WTC11 (cell line): ENCODE measurements at regions not wholly inside any gene's neighbourhood (a gene's known extent, or its start where the extent isn't known, plus 50 kb on each side); places are given as distances from the start of the nearest gene placed in this dataset.

Experiments
- ATAC-seq: fragments of 200-7000 bp; cut with Tn5 transposase; 2 replicates; pipeline ENCODE4 v1.10.0; 2021; ENCODE audit warnings: mild to moderate bottlenecking, moderate library complexity
- CTCF ChIA-PET: fragments of 300-600 bp; sonication (Branson Sonifier 250); formaldehyde crosslinking; loops from one replicate; lab custom pipeline; 2021; ENCODE audit warnings: antibody characterized with exemption; lab: Charles Lee
- POLR2A ChIA-PET: fragments of 350-600 bp; sonication (Branson Sonifier 250); formaldehyde crosslinking; loops from one replicate; lab custom pipeline; 2021; ENCODE audit warnings: antibody characterized with exemption; lab: Charles Lee
- DNase-seq: peaks from one replicate; pipeline ENCODE4 v3.0.0; 2021; ENCODE audit warnings: low spot score
- H3K27ac Mint-ChIP-seq: 2 replicates; pipeline ENCODE4 v1.8.0; 2021; ENCODE audit warnings: mixed read lengths
- H3K27me3 Mint-ChIP-seq: 2 replicates; pipeline ENCODE4 v1.8.0; 2021; ENCODE audit warnings: low read depth, mild to moderate bottlenecking, moderate library complexity, mixed read lengths
- H3K36me3 Mint-ChIP-seq: 2 replicates; pipeline ENCODE4 v1.8.0; 2021; ENCODE audit warnings: mixed read lengths
- H3K4me1 Mint-ChIP-seq: 2 replicates; pipeline ENCODE4 v1.8.0; 2022; ENCODE audit warnings: mixed read lengths
- H3K4me3 Mint-ChIP-seq: 2 replicates; pipeline ENCODE4 v1.8.0; 2021; ENCODE audit warnings: mild to moderate bottlenecking, moderate library complexity, mixed read lengths
- H3K9me3 Mint-ChIP-seq: 2 replicates; pipeline ENCODE4 v1.8.0; 2021; ENCODE audit warnings: mixed read lengths
- AR ChIP-seq: fragments of 250-450 bp; sonication (Bioruptor Pico); IDR thresholded peaks from 2 replicates; pipeline ENCODE4 v1.9.0; 2021; ENCODE audit warnings: mild to moderate bottlenecking
- ATF1 ChIP-seq: sonication (generic); formaldehyde crosslinking; IDR thresholded peaks from 2 replicates; pipeline ENCODE4 v1.8.1; 2023; ENCODE audit warnings: mild to moderate bottlenecking, moderate library complexity, missing genetic modification reagents
- CTCF ChIP-seq: fragments of 200-600 bp; IDR thresholded peaks from 2 replicates; pipeline ENCODE4 v1.8.0; 2022; ENCODE audit warnings: antibody characterized with exemption
- E2F1 ChIP-seq: sonication (generic); formaldehyde crosslinking; IDR thresholded peaks from 2 replicates; pipeline ENCODE4 v1.8.0; 2022; ENCODE audit warnings: mild to moderate bottlenecking, missing genetic modification reagents
- E2F5 ChIP-seq: sonication (generic); formaldehyde crosslinking; IDR thresholded peaks from 2 replicates; pipeline ENCODE4 v1.8.1; 2022; ENCODE audit warnings: mild to moderate bottlenecking, moderate library complexity, missing genetic modification reagents
- FOXK1 ChIP-seq: sonication (generic); formaldehyde crosslinking; IDR thresholded peaks from 2 replicates; pipeline ENCODE4 v1.8.0; 2022; ENCODE audit warnings: mild to moderate bottlenecking, moderate library complexity, missing genetic modification reagents
- HMGA2 ChIP-seq: fragments of 250-450 bp; sonication (Bioruptor Pico); IDR thresholded peaks from 2 replicates; pipeline ENCODE4 v1.4.0; 2021; ENCODE audit warnings: mild to moderate bottlenecking, moderate library complexity
- JUN ChIP-seq: sonication (generic); formaldehyde crosslinking; IDR thresholded peaks from 2 replicates; pipeline ENCODE4 v1.8.0; 2023; ENCODE audit warnings: mild to moderate bottlenecking, missing genetic modification reagents
- NFE2L1 ChIP-seq: sonication (generic); formaldehyde crosslinking; IDR thresholded peaks from 2 replicates; pipeline ENCODE4 v1.8.1; 2023; ENCODE audit warnings: missing genetic modification reagents
- NR2C2 ChIP-seq: sonication (generic); formaldehyde crosslinking; IDR thresholded peaks from 2 replicates; pipeline ENCODE4 v1.8.0; 2022; ENCODE audit warnings: mild to moderate bottlenecking, missing genetic modification reagents
- NR3C1 ChIP-seq: sonication (generic); formaldehyde crosslinking; conservative IDR thresholded peaks from 2 replicates; pipeline ENCODE4 v1.8.1; 2023; ENCODE audit warnings: low read depth, mild to moderate bottlenecking, missing genetic modification reagents
- ZNF121 ChIP-seq: sonication (generic); formaldehyde crosslinking; IDR thresholded peaks from 2 replicates; pipeline ENCODE4 v1.8.0; 2023; ENCODE audit warnings: missing genetic modification reagents
- ZNF512 ChIP-seq: sonication (generic); formaldehyde crosslinking; IDR thresholded peaks from 2 replicates; pipeline ENCODE4 v1.8.1; 2022; ENCODE audit warnings: missing genetic modification reagents, borderline replicate concordance
- ZNF671 ChIP-seq: fragments of 250-450 bp; sonication (Bioruptor Pico); IDR thresholded peaks from 2 replicates; pipeline ENCODE4 v1.8.0; 2021; ENCODE audit warnings: mild to moderate bottlenecking
- TF ChIP-seq, protein P1 (sequence below): sonication (generic); formaldehyde crosslinking; IDR thresholded peaks from 2 replicates; pipeline ENCODE4 v1.8.0; 2022; ENCODE audit warnings: mild to moderate bottlenecking, missing genetic modification reagents
- TF ChIP-seq, protein P2 (sequence below): sonication (generic); formaldehyde crosslinking; IDR thresholded peaks from 2 replicates; pipeline ENCODE4 v1.8.0; 2022; ENCODE audit warnings: missing genetic modification reagents
- TF ChIP-seq, protein P3 (sequence below): fragments of 250-450 bp; sonication (Bioruptor Pico); IDR thresholded peaks from 2 replicates; pipeline ENCODE4 v1.9.0; 2021; ENCODE audit warnings: moderate library complexity, mild to moderate bottlenecking, inconsistent platforms, borderline replicate concordance
- TF ChIP-seq, protein P4 (sequence below): sonication (generic); formaldehyde crosslinking; IDR thresholded peaks from 2 replicates; pipeline ENCODE4 v1.8.0; 2023; ENCODE audit warnings: mild to moderate bottlenecking, missing genetic modification reagents

DNA sequence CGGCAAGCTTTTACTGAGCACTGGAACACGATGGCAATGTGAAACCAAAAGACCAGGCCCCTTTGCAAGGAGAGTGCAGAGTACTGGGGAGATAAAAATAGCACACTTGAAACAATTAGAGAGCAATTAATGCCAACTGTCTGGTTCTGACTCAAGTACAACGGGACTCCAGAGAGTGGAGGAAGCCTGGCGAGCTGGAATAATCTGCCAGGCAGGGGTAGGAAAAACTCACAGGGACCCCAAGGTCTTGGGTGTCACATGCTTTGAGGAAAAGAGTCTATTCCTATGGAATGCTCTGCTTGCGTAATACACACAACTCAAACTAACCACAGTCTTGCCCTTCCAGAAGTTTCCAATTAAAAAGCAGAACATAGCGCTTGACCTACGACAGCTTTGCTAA lies 113.0 kb upstream of the CLMP start:
- H3K9me3 Mint-ChIP-seq: no peaks in the 10 kb centered on the region
- no peak overlapping the region for H3K27ac Mint-ChIP-seq
- H3K27me3 Mint-ChIP-seq: peaks cover 14% of the 10 kb centered on the region
- no peak for DNase-seq
- TF ChIP-seq NR2C2 (CRISPR knock-in tag) (no peak), FOXK1 (no peak), ATF1 (CRISPR knock-in tag) (no peak), JUN (CRISPR knock-in tag) (no peak), NR3C1 (CRISPR knock-in tag) (no peak), E2F1 (CRISPR knock-in tag) (no peak), HMGA2 (CRISPR knock-in tag) (no peak), ZNF121 (CRISPR knock-in tag) (no peak), E2F5 (CRISPR knock-in tag) (no peak), NFE2L1 (CRISPR knock-in tag) (no peak), AR (no peak), ZNF671 (no peak), ZNF512 (CRISPR knock-in tag) (no peak), CTCF (no peak)
- TF ChIP-seq, protein P1, sequence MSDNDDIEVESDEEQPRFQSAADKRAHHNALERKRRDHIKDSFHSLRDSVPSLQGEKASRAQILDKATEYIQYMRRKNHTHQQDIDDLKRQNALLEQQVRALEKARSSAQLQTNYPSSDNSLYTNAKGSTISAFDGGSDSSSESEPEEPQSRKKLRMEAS (CRISPR knock-in tag): no peak
- TF ChIP-seq, protein P2, sequence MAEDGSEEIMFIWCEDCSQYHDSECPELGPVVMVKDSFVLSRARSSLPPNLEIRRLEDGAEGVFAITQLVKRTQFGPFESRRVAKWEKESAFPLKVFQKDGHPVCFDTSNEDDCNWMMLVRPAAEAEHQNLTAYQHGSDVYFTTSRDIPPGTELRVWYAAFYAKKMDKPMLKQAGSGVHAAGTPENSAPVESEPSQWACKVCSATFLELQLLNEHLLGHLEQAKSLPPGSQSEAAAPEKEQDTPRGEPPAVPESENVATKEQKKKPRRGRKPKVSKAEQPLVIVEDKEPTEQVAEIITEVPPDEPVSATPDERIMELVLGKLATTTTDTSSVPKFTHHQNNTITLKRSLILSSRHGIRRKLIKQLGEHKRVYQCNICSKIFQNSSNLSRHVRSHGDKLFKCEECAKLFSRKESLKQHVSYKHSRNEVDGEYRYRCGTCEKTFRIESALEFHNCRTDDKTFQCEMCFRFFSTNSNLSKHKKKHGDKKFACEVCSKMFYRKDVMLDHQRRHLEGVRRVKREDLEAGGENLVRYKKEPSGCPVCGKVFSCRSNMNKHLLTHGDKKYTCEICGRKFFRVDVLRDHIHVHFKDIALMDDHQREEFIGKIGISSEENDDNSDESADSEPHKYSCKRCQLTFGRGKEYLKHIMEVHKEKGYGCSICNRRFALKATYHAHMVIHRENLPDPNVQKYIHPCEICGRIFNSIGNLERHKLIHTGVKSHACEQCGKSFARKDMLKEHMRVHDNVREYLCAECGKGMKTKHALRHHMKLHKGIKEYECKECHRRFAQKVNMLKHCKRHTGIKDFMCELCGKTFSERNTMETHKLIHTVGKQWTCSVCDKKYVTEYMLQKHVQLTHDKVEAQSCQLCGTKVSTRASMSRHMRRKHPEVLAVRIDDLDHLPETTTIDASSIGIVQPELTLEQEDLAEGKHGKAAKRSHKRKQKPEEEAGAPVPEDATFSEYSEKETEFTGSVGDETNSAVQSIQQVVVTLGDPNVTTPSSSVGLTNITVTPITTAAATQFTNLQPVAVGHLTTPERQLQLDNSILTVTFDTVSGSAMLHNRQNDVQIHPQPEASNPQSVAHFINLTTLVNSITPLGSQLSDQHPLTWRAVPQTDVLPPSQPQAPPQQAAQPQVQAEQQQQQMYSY (CRISPR knock-in tag): no peak
- TF ChIP-seq, protein P3, sequence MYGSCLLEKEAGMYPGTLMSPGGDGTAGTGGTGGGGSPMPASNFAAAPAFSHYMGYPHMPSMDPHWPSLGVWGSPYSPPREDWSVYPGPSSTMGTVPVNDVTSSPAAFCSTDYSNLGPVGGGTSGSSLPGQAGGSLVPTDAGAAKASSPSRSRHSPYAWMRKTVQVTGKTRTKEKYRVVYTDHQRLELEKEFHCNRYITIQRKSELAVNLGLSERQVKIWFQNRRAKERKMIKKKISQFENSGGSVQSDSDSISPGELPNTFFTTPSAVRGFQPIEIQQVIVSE (CRISPR knock-in tag): no peak
- TF ChIP-seq, protein P4, sequence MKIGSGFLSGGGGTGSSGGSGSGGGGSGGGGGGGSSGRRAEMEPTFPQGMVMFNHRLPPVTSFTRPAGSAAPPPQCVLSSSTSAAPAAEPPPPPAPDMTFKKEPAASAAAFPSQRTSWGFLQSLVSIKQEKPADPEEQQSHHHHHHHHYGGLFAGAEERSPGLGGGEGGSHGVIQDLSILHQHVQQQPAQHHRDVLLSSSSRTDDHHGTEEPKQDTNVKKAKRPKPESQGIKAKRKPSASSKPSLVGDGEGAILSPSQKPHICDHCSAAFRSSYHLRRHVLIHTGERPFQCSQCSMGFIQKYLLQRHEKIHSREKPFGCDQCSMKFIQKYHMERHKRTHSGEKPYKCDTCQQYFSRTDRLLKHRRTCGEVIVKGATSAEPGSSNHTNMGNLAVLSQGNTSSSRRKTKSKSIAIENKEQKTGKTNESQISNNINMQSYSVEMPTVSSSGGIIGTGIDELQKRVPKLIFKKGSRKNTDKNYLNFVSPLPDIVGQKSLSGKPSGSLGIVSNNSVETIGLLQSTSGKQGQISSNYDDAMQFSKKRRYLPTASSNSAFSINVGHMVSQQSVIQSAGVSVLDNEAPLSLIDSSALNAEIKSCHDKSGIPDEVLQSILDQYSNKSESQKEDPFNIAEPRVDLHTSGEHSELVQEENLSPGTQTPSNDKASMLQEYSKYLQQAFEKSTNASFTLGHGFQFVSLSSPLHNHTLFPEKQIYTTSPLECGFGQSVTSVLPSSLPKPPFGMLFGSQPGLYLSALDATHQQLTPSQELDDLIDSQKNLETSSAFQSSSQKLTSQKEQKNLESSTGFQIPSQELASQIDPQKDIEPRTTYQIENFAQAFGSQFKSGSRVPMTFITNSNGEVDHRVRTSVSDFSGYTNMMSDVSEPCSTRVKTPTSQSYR (CRISPR knock-in tag): no peak
- POLR2A ChIA-PET: interaction anchor here (0.7 to 1.3 kb wide), 2 partner anchors 9 to 155 kb away, joined by 3 read pairs; no protein-coding TSS in a partner anchor
- H3K36me3 Mint-ChIP-seq: no peaks in the 10 kb centered on the region
- H3K4me3 Mint-ChIP-seq: no peak overlapping the region
- ATAC-seq: no peak
- CTCF ChIA-PET: interaction anchor here (1.5 to 3.1 kb wide), 3 partner anchors 47 to 170 kb away, joined by 6 to 10 read pairs (median 8); no protein-coding TSS in a partner anchor
- peaks cover 29% of the 10 kb centered on the region for H3K4me1 Mint-ChIP-seq
